H1 (cell line): ENCODE measurements at regions not wholly inside any gene's neighbourhood (a gene's known extent, or its start where the extent isn't known, plus 50 kb on each side); places are given as distances from the start of the nearest gene placed in this dataset.

ENCODE experiments used
- BCL11A ChIP-seq, 2 experiments: IDR thresholded peaks; one replicate each; pipeline ENCODE4 v1.6.1; 2011; ENCODE audit warnings: low read depth in 2 of 2, low read length in 2 of 2, mild to moderate bottlenecking in 2 of 2
- CBX5 ChIP-seq: fragments of 300-800, 300-1000 bp; sonication (generic); IDR thresholded peaks from 2 replicates; pipeline ENCODE4 v1.7.1; 2016; ENCODE audit warnings: antibody characterized with exemption, low read length, low read depth
- CTCF ChIP-seq, 3 experiments: IDR thresholded peaks; 1 replicate in 2 of 3; 2 replicates in 1 of 3; pipeline versions ENCODE4 v1.5.1 to v1.6.1; 2011; ENCODE audit warnings: low read length in 3 of 3, mild to moderate bottlenecking in 3 of 3, inconsistent platforms in 2 of 3, low read depth in 1 of 3, moderate library complexity in 1 of 3; ENCODE audit not compliant: insufficient read depth in 1 of 3; ENCODE audit errors: control extremely low read depth in 1 of 3
- JUND ChIP-seq: IDR thresholded peaks from 2 replicates; pipeline ENCODE4 v1.6.1; 2011; ENCODE audit warnings: mild to moderate bottlenecking, improper control_type of control experiment, low read length
- PHF8 ChIP-seq: fragments of 200-600 bp; sonication (generic); conservative IDR thresholded peaks from 2 replicates; pipeline ENCODE4 v1.7.1; 2012; ENCODE audit warnings: low read depth, mild to moderate bottlenecking, inconsistent platforms, low read length, moderate library complexity

GRCh38 chr5:125776656-125777139, 646.5 kb upstream of the GRAMD2B start:
- no peak for TF ChIP-seq CTCF (IDR thresholded peaks at IDR 0.05; ENCODE audit: control extremely low read depth in 1 of 3, insufficient read depth in 1 of 3, low read depth in 1 of 3, low read length in 3 of 3)
- TF ChIP-seq BCL11A (IDR thresholded peaks at IDR 0.05; ENCODE audit: low read depth in 2 of 2, low read length in 2 of 2), result no peak
- no peak for TF ChIP-seq PHF8
- TF ChIP-seq JUND, result no peak
- no peak for TF ChIP-seq CBX5
